ENCODE measurements at regions not wholly inside any gene's neighbourhood (a gene's known extent, or its start where the extent isn't known, plus 50 kb on each side); places are given as distances from the start of the nearest gene placed in this dataset.

- Histone ChIP-seq H3K9me3 (ENCODE audit: control insufficient read depth in 2 of 2, low read length in 2 of 2) (peaks cover 0 to 2% of the 10 kb centered on the region in 2 donors), H3K4me3 (ENCODE audit: low read length in 2 of 2) (no peak overlapping the region), H3K27ac (ENCODE audit: low read depth in 2 of 2, low read length in 2 of 2) (no peak overlapping the region), H3K27me3 (ENCODE audit: control insufficient read depth in 2 of 2, insufficient read depth in 2 of 2, low read length in 2 of 2) (peaks cover 0 to 4% of the 10 kb centered on the region in 2 donors), H3K36me3 (ENCODE audit: control insufficient read depth in 2 of 2, insufficient read depth in 2 of 2, low read length in 2 of 2) (no peaks in the 10 kb centered on the region), H3K4me1 (ENCODE audit: control insufficient read depth in 2 of 2, insufficient read depth in 2 of 2, low read length in 2 of 2) (peaks cover 0 to 4% of the 10 kb centered on the region in 2 donors), H3K9ac (ENCODE audit: low read depth in 1 of 2, low read length in 2 of 2) (no peak overlapping the region)
Measured at GRCh38 chr20:57087102-57087501, 179.3 kb downstream of the BMP7 start.

DNA sequence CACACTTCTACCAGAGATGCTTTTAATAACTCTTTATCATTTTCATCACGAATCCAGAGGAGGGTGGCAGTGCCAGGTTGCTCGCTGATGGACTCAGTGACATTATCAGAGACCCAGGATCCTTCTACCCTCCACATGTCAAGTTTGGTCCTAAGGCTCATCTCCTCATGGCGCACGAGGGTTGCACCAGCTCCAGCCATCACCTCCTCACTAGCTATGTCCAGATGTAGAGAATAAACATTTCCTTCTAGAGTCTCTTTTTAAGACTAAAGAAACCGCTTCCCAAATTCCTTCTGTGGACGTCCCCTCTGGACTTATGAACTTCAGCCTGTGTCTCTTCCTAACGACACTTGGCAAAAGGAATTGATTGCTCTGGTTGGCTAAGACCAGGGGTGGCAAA lies 178.7 kb downstream of the BMP7 start:
- Histone ChIP-seq H3K4me3 (ENCODE audit: low read length in 2 of 2) (no peak overlapping the region), H3K27me3 (ENCODE audit: control insufficient read depth in 2 of 2, insufficient read depth in 2 of 2, low read length in 2 of 2) (peaks cover 0 to 4% of the 10 kb centered on the region in 2 donors), H3K36me3 (ENCODE audit: control insufficient read depth in 2 of 2, insufficient read depth in 2 of 2, low read length in 2 of 2) (no peaks in the 10 kb centered on the region)

DNA sequence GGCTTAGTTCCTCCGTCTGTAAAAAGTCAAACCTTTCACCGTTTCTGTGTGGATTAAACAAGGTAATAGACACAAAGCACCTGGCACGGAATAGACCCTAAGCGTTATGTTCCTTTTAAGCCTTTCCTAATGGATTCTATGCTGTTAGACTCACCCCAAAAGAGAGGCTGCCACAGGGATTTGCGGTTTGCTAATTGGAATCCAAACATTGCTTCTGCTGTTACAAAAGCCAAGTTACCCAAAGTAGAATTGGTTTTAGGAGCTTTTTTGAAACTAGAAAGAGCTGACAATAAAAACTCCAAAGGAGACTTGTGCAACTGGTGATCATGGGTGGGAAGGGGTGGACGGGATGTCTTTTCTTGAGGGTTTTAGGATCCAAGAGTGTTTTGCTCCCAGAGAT lies 178.0 kb downstream of the BMP7 start:
- Histone ChIP-seq H3K27ac (ENCODE audit: low read depth in 2 of 2, low read length in 2 of 2) (no peak overlapping the region), H3K9ac (ENCODE audit: low read depth in 1 of 2, low read length in 2 of 2) (no peak overlapping the region), H3K27me3 (ENCODE audit: control insufficient read depth in 2 of 2, insufficient read depth in 2 of 2, low read length in 2 of 2) (peaks cover 0 to 4% of the 10 kb centered on the region in 2 donors), H3K9me3 (ENCODE audit: control insufficient read depth in 2 of 2, low read length in 2 of 2) (no peaks in the 10 kb centered on the region), H3K4me3 (ENCODE audit: low read length in 2 of 2) (no peak overlapping the region), H3K4me1 (ENCODE audit: control insufficient read depth in 2 of 2, insufficient read depth in 2 of 2, low read length in 2 of 2) (peaks cover 0 to 4% of the 10 kb centered on the region in 2 donors), H3K36me3 (ENCODE audit: control insufficient read depth in 2 of 2, insufficient read depth in 2 of 2, low read length in 2 of 2) (no peaks in the 10 kb centered on the region)

More for the DNA sequence above, 178.7 kb downstream of the BMP7 start:
- H3K9ac ChIP-seq (ENCODE audit: low read depth in 1 of 2, low read length in 2 of 2): no peak overlapping the region
- H3K27ac ChIP-seq (ENCODE audit: low read depth in 2 of 2, low read length in 2 of 2): no peak overlapping the region
- H3K4me1 ChIP-seq (ENCODE audit: control insufficient read depth in 2 of 2, insufficient read depth in 2 of 2, low read length in 2 of 2): peaks cover 0 to 4% of the 10 kb centered on the region in 2 donors
- H3K9me3 ChIP-seq (ENCODE audit: control insufficient read depth in 2 of 2, low read length in 2 of 2): peaks cover 0 to 2% of the 10 kb centered on the region in 2 donors

- Histone ChIP-seq H3K9me3 (ENCODE audit: control insufficient read depth in 2 of 2, low read length in 2 of 2) (no peaks in the 10 kb centered on the region), H3K27ac (ENCODE audit: low read depth in 2 of 2, low read length in 2 of 2) (no peak overlapping the region), H3K4me3 (ENCODE audit: low read length in 2 of 2) (peak overlapping the region in 1 of 2 donors; percentile 41), H3K4me1 (ENCODE audit: control insufficient read depth in 2 of 2, insufficient read depth in 2 of 2, low read length in 2 of 2) (peaks cover 0 to 4% of the 10 kb centered on the region in 2 donors), H3K36me3 (ENCODE audit: control insufficient read depth in 2 of 2, insufficient read depth in 2 of 2, low read length in 2 of 2) (no peaks in the 10 kb centered on the region), H3K9ac (ENCODE audit: low read depth in 1 of 2, low read length in 2 of 2) (peak overlapping the region in 1 of 2 donors; percentile 29), H3K27me3 (ENCODE audit: control insufficient read depth in 2 of 2, insufficient read depth in 2 of 2, low read length in 2 of 2) (peaks cover 0 to 4% of the 10 kb centered on the region in 2 donors)
Measured at GRCh38 chr20:57089699-57090144, 176.7 kb downstream of the BMP7 start.

DNA sequence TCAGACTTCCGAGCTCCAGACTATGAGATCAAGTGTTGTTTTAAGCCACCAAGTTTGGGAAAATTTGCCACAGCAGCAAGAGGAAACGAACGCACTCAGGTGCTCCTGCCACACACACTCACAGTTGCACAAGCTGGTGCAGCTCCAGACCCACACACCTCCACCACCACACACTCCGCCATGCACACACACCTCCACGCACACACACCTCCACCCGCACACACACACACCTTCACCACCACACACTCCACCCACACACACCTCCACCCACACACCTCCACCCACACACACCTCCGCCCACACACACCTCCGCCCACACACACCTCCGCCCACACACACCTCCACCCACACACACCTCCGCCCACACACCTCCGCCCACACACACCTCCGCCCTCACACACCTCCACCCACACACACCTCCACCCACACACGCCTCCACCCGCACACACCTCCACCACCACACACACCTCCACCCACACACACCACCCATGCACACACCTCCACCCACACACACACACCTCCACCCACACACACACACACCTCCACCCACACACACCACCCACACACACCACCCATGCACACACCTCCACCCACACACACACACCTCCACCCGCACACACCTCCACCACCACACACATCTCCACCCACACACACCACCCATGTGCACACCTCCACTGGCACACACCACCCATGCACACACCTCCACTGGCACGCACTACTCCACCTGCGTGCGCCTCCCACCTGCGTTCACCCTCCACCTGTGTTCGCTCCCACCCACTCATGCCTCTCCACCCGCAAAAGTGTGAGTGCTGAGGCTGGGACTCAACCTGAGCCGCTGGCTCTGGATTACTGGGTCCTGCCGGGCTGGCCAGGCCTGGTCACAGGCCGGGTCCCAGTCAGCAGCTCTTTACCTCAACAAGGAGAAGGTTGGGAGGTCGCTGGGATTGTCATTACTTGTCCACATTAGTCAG lies 175.6 kb downstream of the BMP7 start:
- Histone ChIP-seq H3K4me1 (ENCODE audit: control insufficient read depth in 2 of 2, insufficient read depth in 2 of 2, low read length in 2 of 2) (peaks cover 0 to 4% of the 10 kb centered on the region in 2 donors), H3K27me3 (ENCODE audit: control insufficient read depth in 2 of 2, insufficient read depth in 2 of 2, low read length in 2 of 2) (peaks cover 0 to 4% of the 10 kb centered on the region in 2 donors), H3K27ac (ENCODE audit: low read depth in 2 of 2, low read length in 2 of 2) (no peak overlapping the region), H3K4me3 (ENCODE audit: low read length in 2 of 2) (no peak overlapping the region), H3K36me3 (ENCODE audit: control insufficient read depth in 2 of 2, insufficient read depth in 2 of 2, low read length in 2 of 2) (no peaks in the 10 kb centered on the region), H3K9me3 (ENCODE audit: control insufficient read depth in 2 of 2, low read length in 2 of 2) (no peaks in the 10 kb centered on the region), H3K9ac (ENCODE audit: low read depth in 1 of 2, low read length in 2 of 2) (no peak overlapping the region)

- H3K27ac ChIP-seq (ENCODE audit: low read depth in 2 of 2, low read length in 2 of 2): no peak overlapping the region
- no peak overlapping the region for H3K4me3 ChIP-seq (ENCODE audit: low read length in 2 of 2)
- no peaks in the 10 kb centered on the region for H3K9me3 ChIP-seq (ENCODE audit: control insufficient read depth in 2 of 2, low read length in 2 of 2)
- no peak overlapping the region for H3K9ac ChIP-seq (ENCODE audit: low read depth in 1 of 2, low read length in 2 of 2)
- peaks cover 0 to 4% of the 10 kb centered on the region in 2 donors for H3K27me3 ChIP-seq (ENCODE audit: control insufficient read depth in 2 of 2, insufficient read depth in 2 of 2, low read length in 2 of 2)
- H3K36me3 ChIP-seq (ENCODE audit: control insufficient read depth in 2 of 2, insufficient read depth in 2 of 2, low read length in 2 of 2): no peaks in the 10 kb centered on the region
- peaks cover 0 to 4% of the 10 kb centered on the region in 2 donors for H3K4me1 ChIP-seq (ENCODE audit: control insufficient read depth in 2 of 2, insufficient read depth in 2 of 2, low read length in 2 of 2)
Measured at GRCh38 chr20:57091748-57092111, 174.7 kb downstream of the BMP7 start.

GRCh38 chr20:57092112-57092899 lies 174.1 kb downstream of the BMP7 start:
- Histone ChIP-seq H3K27me3 (ENCODE audit: control insufficient read depth in 2 of 2, insufficient read depth in 2 of 2, low read length in 2 of 2) (peaks cover 0 to 4% of the 10 kb centered on the region in 2 donors), H3K36me3 (ENCODE audit: control insufficient read depth in 2 of 2, insufficient read depth in 2 of 2, low read length in 2 of 2) (no peaks in the 10 kb centered on the region), H3K4me3 (ENCODE audit: low read length in 2 of 2) (no peak overlapping the region), H3K9me3 (ENCODE audit: control insufficient read depth in 2 of 2, low read length in 2 of 2) (no peaks in the 10 kb centered on the region), H3K4me1 (ENCODE audit: control insufficient read depth in 2 of 2, insufficient read depth in 2 of 2, low read length in 2 of 2) (peaks cover 0 to 4% of the 10 kb centered on the region in 2 donors), H3K9ac (ENCODE audit: low read depth in 1 of 2, low read length in 2 of 2) (no peak overlapping the region), H3K27ac (ENCODE audit: low read depth in 2 of 2, low read length in 2 of 2) (no peak overlapping the region)

DNA sequence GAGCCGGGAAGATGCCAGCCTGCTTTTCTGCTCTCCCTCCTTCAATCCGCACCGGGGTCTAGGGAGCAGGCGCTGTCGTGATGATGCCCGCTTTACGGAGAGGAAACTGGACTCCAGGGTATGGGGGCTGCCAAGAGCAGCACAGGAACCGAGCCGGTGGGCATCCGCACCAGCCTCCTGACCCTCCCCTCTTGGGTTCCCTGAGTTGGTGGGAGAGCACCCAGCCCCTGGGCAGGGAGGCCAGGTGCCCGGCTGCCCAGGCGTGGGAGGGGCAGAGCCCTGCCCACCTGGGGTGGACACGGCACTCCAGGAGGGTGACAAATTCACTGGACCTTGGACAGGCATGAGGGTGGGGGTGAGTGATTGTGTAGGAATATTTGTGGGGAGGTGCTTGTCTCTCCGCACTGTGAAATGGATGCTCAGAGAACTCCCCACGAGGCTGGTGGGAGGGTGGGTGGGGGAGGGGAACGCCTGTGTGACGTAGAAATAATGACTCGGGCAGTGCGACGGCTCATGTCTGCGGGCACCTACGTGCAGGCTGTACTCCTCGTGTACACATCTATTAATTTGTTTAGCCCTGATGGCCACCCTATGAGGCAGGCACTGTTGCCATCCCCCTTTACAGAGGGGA lies 173.4 kb downstream of the BMP7 start:
- H3K4me3 ChIP-seq (ENCODE audit: low read length in 2 of 2): no peak overlapping the region
- H3K9ac ChIP-seq (ENCODE audit: low read depth in 1 of 2, low read length in 2 of 2): no peak overlapping the region
- no peak overlapping the region for H3K27ac ChIP-seq (ENCODE audit: low read depth in 2 of 2, low read length in 2 of 2)
- peaks cover 0 to 4% of the 10 kb centered on the region in 2 donors for H3K27me3 ChIP-seq (ENCODE audit: control insufficient read depth in 2 of 2, insufficient read depth in 2 of 2, low read length in 2 of 2)
- H3K4me1 ChIP-seq (ENCODE audit: control insufficient read depth in 2 of 2, insufficient read depth in 2 of 2, low read length in 2 of 2): peaks cover 0 to 4% of the 10 kb centered on the region in 2 donors
- H3K36me3 ChIP-seq (ENCODE audit: control insufficient read depth in 2 of 2, insufficient read depth in 2 of 2, low read length in 2 of 2): no peaks in the 10 kb centered on the region
- H3K9me3 ChIP-seq (ENCODE audit: control insufficient read depth in 2 of 2, low read length in 2 of 2): no peaks in the 10 kb centered on the region

- Histone ChIP-seq H3K27ac (ENCODE audit: low read depth in 2 of 2, low read length in 2 of 2) (no peak overlapping the region), H3K4me3 (ENCODE audit: low read length in 2 of 2) (no peak overlapping the region), H3K9ac (ENCODE audit: low read depth in 1 of 2, low read length in 2 of 2) (no peak overlapping the region)
Measured at GRCh38 chr20:57093766-57094165, 172.7 kb downstream of the BMP7 start.

More at GRCh38 chr20:57093766-57094165, 172.7 kb downstream of the BMP7 start:
- Histone ChIP-seq H3K36me3 (ENCODE audit: control insufficient read depth in 2 of 2, insufficient read depth in 2 of 2, low read length in 2 of 2) (no peaks in the 10 kb centered on the region), H3K4me1 (ENCODE audit: control insufficient read depth in 2 of 2, insufficient read depth in 2 of 2, low read length in 2 of 2) (peaks cover 0 to 4% of the 10 kb centered on the region in 2 donors), H3K9me3 (ENCODE audit: control insufficient read depth in 2 of 2, low read length in 2 of 2) (no peaks in the 10 kb centered on the region), H3K27me3 (ENCODE audit: control insufficient read depth in 2 of 2, insufficient read depth in 2 of 2, low read length in 2 of 2) (peaks cover 0 to 4% of the 10 kb centered on the region in 2 donors)

Measured in mucosa of rectum (tissue), 2 donors.